HFFc6 (cell line): ENCODE measurements at regions not wholly inside any gene's neighbourhood (a gene's known extent, or its start where the extent isn't known, plus 50 kb on each side); places are given as distances from the start of the nearest gene placed in this dataset.

Experiments
- DNase-seq: peaks from one replicate; pipeline ENCODE4 v3.0.0-alpha.2; 2018
- H3K27ac Mint-ChIP-seq: 2 replicates; pipeline ENCODE4 v1.8.0; 2020; ENCODE audit warnings: mild to moderate bottlenecking, mixed read lengths
- H3K27me3 Mint-ChIP-seq: 2 replicates; pipeline ENCODE4 v1.8.0; 2021; ENCODE audit warnings: mild to moderate bottlenecking, moderate library complexity, mixed read lengths; ENCODE audit not compliant: insufficient read depth
- H3K36me3 Mint-ChIP-seq: 2 replicates; pipeline ENCODE4 v1.8.0; 2021; ENCODE audit warnings: low read depth, mixed read lengths
- H3K4me1 Mint-ChIP-seq: 2 replicates; pipeline ENCODE4 v1.8.0; 2020; ENCODE audit warnings: low read depth, mixed read lengths
- H3K4me3 Mint-ChIP-seq: 2 replicates; pipeline ENCODE4 v1.8.0; 2020; ENCODE audit warnings: mild to moderate bottlenecking, moderate library complexity, mixed read lengths
- H3K9me3 Mint-ChIP-seq: 2 replicates; pipeline ENCODE4 v1.8.0; 2020; ENCODE audit warnings: mild to moderate bottlenecking, mixed read lengths
- CTCF ChIP-seq: fragments of 200-600 bp; sonication (generic); IDR thresholded peaks from 2 replicates; pipeline ENCODE4 v1.5.0; 2021; ENCODE audit warnings: antibody characterized with exemption, mild to moderate bottlenecking

- Mint-ChIP-seq H3K9me3 (no peaks in the 10 kb centered on the region), H3K4me1 (no peaks in the 10 kb centered on the region), H3K27me3 (peaks cover 7% of the 10 kb centered on the region), H3K4me3 (no peak overlapping the region), H3K27ac (no peak overlapping the region), H3K36me3 (no peaks in the 10 kb centered on the region)
- TF ChIP-seq CTCF = no peak
- DNase-seq = no peak
Measured at GRCh38 chr9:129392093-129392541, 214.1 kb upstream of the IER5L start.

GRCh38 chr9:129391221-129391661 is 213.2 kb upstream of the IER5L start:
- Mint-ChIP-seq H3K36me3 (no peaks in the 10 kb centered on the region), H3K4me1 (no peaks in the 10 kb centered on the region), H3K27ac (no peak overlapping the region), H3K27me3 (peaks cover 7% of the 10 kb centered on the region), H3K9me3 (no peaks in the 10 kb centered on the region), H3K4me3 (no peak overlapping the region)
- no peak for DNase-seq
- TF ChIP-seq CTCF = no peak

GRCh38 chr9:129390541-129390940 is 212.5 kb upstream of the IER5L start:
- Mint-ChIP-seq H3K27me3 (peaks cover 7% of the 10 kb centered on the region), H3K4me3 (no peak overlapping the region), H3K27ac (no peak overlapping the region), H3K9me3 (no peaks in the 10 kb centered on the region), H3K4me1 (no peaks in the 10 kb centered on the region), H3K36me3 (no peaks in the 10 kb centered on the region)
- TF ChIP-seq CTCF = no peak
- no peak for DNase-seq

GRCh38 chr9:129387822-129388221 is 209.8 kb upstream of the IER5L start:
- H3K9me3 Mint-ChIP-seq = no peaks in the 10 kb centered on the region
- no peak overlapping the region for H3K27ac Mint-ChIP-seq
- no peaks in the 10 kb centered on the region for H3K4me1 Mint-ChIP-seq
- H3K4me3 Mint-ChIP-seq = no peak overlapping the region
- TF ChIP-seq CTCF = no peak
- H3K36me3 Mint-ChIP-seq = no peaks in the 10 kb centered on the region
- peaks cover 7% of the 10 kb centered on the region for H3K27me3 Mint-ChIP-seq
- no peak for DNase-seq

GRCh38 chr9:129386812-129387177 is 208.7 kb upstream of the IER5L start:
- Mint-ChIP-seq H3K27ac (no peak overlapping the region), H3K9me3 (no peaks in the 10 kb centered on the region), H3K27me3 (peaks cover 11% of the 10 kb centered on the region), H3K36me3 (no peaks in the 10 kb centered on the region), H3K4me3 (no peak overlapping the region), H3K4me1 (no peaks in the 10 kb centered on the region)
- TF ChIP-seq CTCF = no peak
- no peak for DNase-seq
